Stimulated activated naive B cell treated with anti-CD40 and anti-IgM and Interleukin-4, amounts not matched to agents 10 μg/mL and 1 μg/mL and 100 μg/mL, for 72 hours (primary cell): ENCODE measurements at regions not wholly inside any gene's neighbourhood (a gene's known extent, or its start where the extent isn't known, plus 50 kb on each side); places are given as distances from the start of the nearest gene placed in this dataset.

Experiments used
- ATAC-seq, 2 donors: fragments of 150-1000 bp; cut with Tn5 transposase; replicated peaks; 2 replicates each; pipeline ENCODE4 v1.10.0; 2021; ENCODE audit warnings: moderate library complexity in 1 of 2
- DNase-seq: peaks from one replicate; pipeline ENCODE4 v3.0.0; 2021
- H3K27ac Mint-ChIP-seq: one replicate; pipeline ENCODE4 v1.8.0; 2022; ENCODE audit warnings: mild to moderate bottlenecking, mixed read lengths
- H3K27me3 Mint-ChIP-seq, 2 donors: one replicate each; pipeline ENCODE4 v1.8.0; 2022; ENCODE audit warnings: mixed read lengths in 2 of 2
- H3K36me3 Mint-ChIP-seq, 2 donors: one replicate each; pipeline ENCODE4 v1.8.0; 2022; ENCODE audit warnings: mixed read lengths in 2 of 2, mild to moderate bottlenecking in 1 of 2
- H3K4me1 Mint-ChIP-seq, 2 donors: one replicate each; pipeline ENCODE4 v1.8.0; 2022; ENCODE audit warnings: mixed read lengths in 2 of 2, mild to moderate bottlenecking in 1 of 2
- H3K4me3 Mint-ChIP-seq, 2 donors: one replicate each; pipeline ENCODE4 v1.8.0; 2022; ENCODE audit warnings: mild to moderate bottlenecking in 2 of 2, mixed read lengths in 2 of 2, moderate library complexity in 1 of 2
- H3K9me3 Mint-ChIP-seq, 2 donors: one replicate each; pipeline ENCODE4 v1.8.0; 2022; ENCODE audit warnings: mixed read lengths in 2 of 2, mild to moderate bottlenecking in 1 of 2

- ATAC-seq (no peak), DNase-seq (no peak)
- H3K4me3 Mint-ChIP-seq: no peak overlapping the region
- H3K9me3 Mint-ChIP-seq: no peaks in the 10 kb centered on the region
- H3K4me1 Mint-ChIP-seq: no peaks in the 10 kb centered on the region
- no peaks in the 10 kb centered on the region for H3K27me3 Mint-ChIP-seq
- no peaks in the 10 kb centered on the region for H3K36me3 Mint-ChIP-seq
- H3K27ac Mint-ChIP-seq: no peak overlapping the region
Observed at GRCh38 chr5:153050496-153051179, 439.8 kb upstream of the GRIA1 start.

GRCh38 chr5:153066281-153066680 is 424.2 kb upstream of the GRIA1 start:
- H3K27ac Mint-ChIP-seq: no peak overlapping the region
- no peaks in the 10 kb centered on the region for H3K4me1 Mint-ChIP-seq
- DNase-seq (no peak), ATAC-seq (no peak)
- H3K9me3 Mint-ChIP-seq: peaks cover 0 to 3% of the 10 kb centered on the region in 2 donors
- no peaks in the 10 kb centered on the region for H3K27me3 Mint-ChIP-seq
- no peak overlapping the region for H3K4me3 Mint-ChIP-seq
- H3K36me3 Mint-ChIP-seq: no peaks in the 10 kb centered on the region

GRCh38 chr5:153067869-153068268 is 422.6 kb upstream of the GRIA1 start:
- H3K27me3 Mint-ChIP-seq: no peaks in the 10 kb centered on the region
- H3K4me3 Mint-ChIP-seq: no peak overlapping the region
- H3K27ac Mint-ChIP-seq: no peak overlapping the region
- ATAC-seq: no peak
- no peaks in the 10 kb centered on the region for H3K36me3 Mint-ChIP-seq
- H3K4me1 Mint-ChIP-seq: no peaks in the 10 kb centered on the region
- peaks cover 0 to 3% of the 10 kb centered on the region in 2 donors for H3K9me3 Mint-ChIP-seq
- no peak for DNase-seq

- DNase-seq (no peak), ATAC-seq (no peak)
- Mint-ChIP-seq H3K4me3 (no peak overlapping the region), H3K9me3 (peaks cover 0 to 3% of the 10 kb centered on the region in 2 donors), H3K36me3 (peaks cover 0 to 1% of the 10 kb centered on the region in 2 donors), H3K4me1 (no peaks in the 10 kb centered on the region), H3K27me3 (no peaks in the 10 kb centered on the region), H3K27ac (no peak overlapping the region)
Observed at GRCh38 chr5:153079396-153079795, 411.1 kb upstream of the GRIA1 start.

- peaks cover 0 to 3% of the 10 kb centered on the region in 2 donors for H3K9me3 Mint-ChIP-seq
- H3K36me3 Mint-ChIP-seq: peaks cover 0 to 1% of the 10 kb centered on the region in 2 donors
- DNase-seq (no peak), ATAC-seq (no peak)
- H3K4me1 Mint-ChIP-seq: no peaks in the 10 kb centered on the region
- H3K27ac Mint-ChIP-seq: no peak overlapping the region
- no peak overlapping the region for H3K4me3 Mint-ChIP-seq
- no peaks in the 10 kb centered on the region for H3K27me3 Mint-ChIP-seq
Observed at GRCh38 chr5:153080940-153081339, 409.5 kb upstream of the GRIA1 start.

GRCh38 chr5:153081385-153081784 is 409.1 kb upstream of the GRIA1 start:
- no peak overlapping the region for H3K27ac Mint-ChIP-seq
- peaks cover 0 to 1% of the 10 kb centered on the region in 2 donors for H3K36me3 Mint-ChIP-seq
- no peaks in the 10 kb centered on the region for H3K27me3 Mint-ChIP-seq
- no peaks in the 10 kb centered on the region for H3K4me1 Mint-ChIP-seq
- no peak for DNase-seq
- H3K9me3 Mint-ChIP-seq: peaks cover 0 to 3% of the 10 kb centered on the region in 2 donors
- no peak overlapping the region for H3K4me3 Mint-ChIP-seq
- no peak for ATAC-seq

GRCh38 chr5:153084511-153084910 is 406.0 kb upstream of the GRIA1 start:
- H3K27ac Mint-ChIP-seq: no peak overlapping the region
- no peak overlapping the region for H3K4me3 Mint-ChIP-seq
- no peak for ATAC-seq
- H3K27me3 Mint-ChIP-seq: no peaks in the 10 kb centered on the region
- peaks cover 0 to 1% of the 10 kb centered on the region in 2 donors for H3K36me3 Mint-ChIP-seq
- no peaks in the 10 kb centered on the region for H3K4me1 Mint-ChIP-seq
- peaks cover 0 to 3% of the 10 kb centered on the region in 2 donors for H3K9me3 Mint-ChIP-seq
- DNase-seq: no peak

- no peak overlapping the region for H3K4me3 Mint-ChIP-seq
- H3K9me3 Mint-ChIP-seq: peaks cover 0 to 5% of the 10 kb centered on the region in 2 donors
- DNase-seq (no peak), ATAC-seq (no peak)
- H3K27me3 Mint-ChIP-seq: no peaks in the 10 kb centered on the region
- no peaks in the 10 kb centered on the region for H3K4me1 Mint-ChIP-seq
- H3K27ac Mint-ChIP-seq: no peak overlapping the region
- no peaks in the 10 kb centered on the region for H3K36me3 Mint-ChIP-seq
Observed at GRCh38 chr5:153086486-153086885, 404.0 kb upstream of the GRIA1 start.

- H3K4me3 Mint-ChIP-seq: no peak overlapping the region
- DNase-seq (no peak), ATAC-seq (no peak)
- no peaks in the 10 kb centered on the region for H3K36me3 Mint-ChIP-seq
- H3K9me3 Mint-ChIP-seq: peaks cover 0 to 7% of the 10 kb centered on the region in 2 donors
- no peak overlapping the region for H3K27ac Mint-ChIP-seq
- no peaks in the 10 kb centered on the region for H3K27me3 Mint-ChIP-seq
- no peaks in the 10 kb centered on the region for H3K4me1 Mint-ChIP-seq
Observed at GRCh38 chr5:153088538-153088937, 401.9 kb upstream of the GRIA1 start.

GRCh38 chr5:153094333-153094732 is 396.1 kb upstream of the GRIA1 start:
- Mint-ChIP-seq H3K27me3 (no peaks in the 10 kb centered on the region), H3K27ac (no peak overlapping the region), H3K4me1 (no peaks in the 10 kb centered on the region), H3K4me3 (no peak overlapping the region), H3K36me3 (no peaks in the 10 kb centered on the region), H3K9me3 (peaks cover 6 to 10% of the 10 kb centered on the region in 2 donors)
- DNase-seq (no peak), ATAC-seq (no peak)

GRCh38 chr5:153096381-153096780 is 394.1 kb upstream of the GRIA1 start:
- no peaks in the 10 kb centered on the region for H3K4me1 Mint-ChIP-seq
- H3K4me3 Mint-ChIP-seq: no peak overlapping the region
- peaks cover 6% of the 10 kb centered on the region in 2 donors for H3K9me3 Mint-ChIP-seq
- no peak overlapping the region for H3K27ac Mint-ChIP-seq
- DNase-seq (no peak), ATAC-seq (no peak)
- no peaks in the 10 kb centered on the region for H3K36me3 Mint-ChIP-seq
- no peaks in the 10 kb centered on the region for H3K27me3 Mint-ChIP-seq

- ATAC-seq (no peak), DNase-seq (no peak)
- no peaks in the 10 kb centered on the region for H3K27me3 Mint-ChIP-seq
- no peaks in the 10 kb centered on the region for H3K4me1 Mint-ChIP-seq
- no peak overlapping the region for H3K4me3 Mint-ChIP-seq
- no peak overlapping the region for H3K27ac Mint-ChIP-seq
- H3K36me3 Mint-ChIP-seq: no peaks in the 10 kb centered on the region
- H3K9me3 Mint-ChIP-seq: peaks cover 6% of the 10 kb centered on the region in 2 donors
Observed at GRCh38 chr5:153099328-153099727, 391.1 kb upstream of the GRIA1 start.

GRCh38 chr5:153101235-153102180 is 389.0 kb upstream of the GRIA1 start:
- Mint-ChIP-seq H3K27ac (no peak overlapping the region), H3K27me3 (no peaks in the 10 kb centered on the region), H3K4me3 (no peak overlapping the region), H3K9me3 (peaks cover 10% of the 10 kb centered on the region in 2 donors), H3K36me3 (no peaks in the 10 kb centered on the region), H3K4me1 (no peaks in the 10 kb centered on the region)
- DNase-seq (no peak), ATAC-seq (no peak)

GRCh38 chr5:153116916-153117315 is 373.6 kb upstream of the GRIA1 start:
- no peak overlapping the region for H3K4me3 Mint-ChIP-seq
- H3K27me3 Mint-ChIP-seq: no peaks in the 10 kb centered on the region
- peaks cover 4% of the 10 kb centered on the region in 2 donors for H3K9me3 Mint-ChIP-seq
- H3K36me3 Mint-ChIP-seq: no peaks in the 10 kb centered on the region
- no peak for ATAC-seq
- no peaks in the 10 kb centered on the region for H3K4me1 Mint-ChIP-seq
- no peak overlapping the region for H3K27ac Mint-ChIP-seq
- DNase-seq: no peak

GRCh38 chr5:153118018-153118417 is 372.5 kb upstream of the GRIA1 start:
- Mint-ChIP-seq H3K4me1 (no peaks in the 10 kb centered on the region), H3K27me3 (no peaks in the 10 kb centered on the region), H3K9me3 (peaks cover 4% of the 10 kb centered on the region in 2 donors), H3K4me3 (no peak overlapping the region), H3K27ac (no peak overlapping the region), H3K36me3 (no peaks in the 10 kb centered on the region)
- no peak for DNase-seq
- ATAC-seq: no peak
